Mesendoderm (in vitro differentiated cells): ENCODE measurements at regions not wholly inside any gene's neighbourhood (a gene's known extent, or its start where the extent isn't known, plus 50 kb on each side); places are given as distances from the start of the nearest gene placed in this dataset.

Experiments used
- DNase-seq: peaks from one replicate; pipeline ENCODE4 v3.0.0; 2013
- H2AK5ac ChIP-seq: 2 replicates; pipeline ENCODE4 v1.6.1; 2013; ENCODE audit warnings: low read length, inconsistent platforms
- H2BK120ac ChIP-seq: 2 replicates; pipeline ENCODE4 v1.6.1; 2013; ENCODE audit warnings: low read depth, mild to moderate bottlenecking, low read length, moderate library complexity, mixed read lengths
- H2BK15ac ChIP-seq: replicated peaks from 2 replicates; pipeline ENCODE4 v1.6.1; 2013; ENCODE audit warnings: low read depth, mild to moderate bottlenecking, moderate library complexity
- H2BK5ac ChIP-seq: 2 replicates; pipeline ENCODE4 v1.6.1; 2013; ENCODE audit warnings: low read length, inconsistent platforms
- H3K18ac ChIP-seq: 2 replicates; pipeline ENCODE4 v1.6.1; 2013; ENCODE audit warnings: mild to moderate bottlenecking, low read length, mixed read lengths
- H3K23ac ChIP-seq: one replicate; pipeline ENCODE4 v1.6.1; 2013; ENCODE audit warnings: low read length
- H3K27ac ChIP-seq: 2 replicates; pipeline ENCODE4 v1.5.1; 2013; ENCODE audit warnings: low read depth, mild to moderate bottlenecking, inconsistent platforms, low read length, moderate library complexity
- H3K27me3 ChIP-seq: 2 replicates; pipeline ENCODE4 v1.6.1; 2013; ENCODE audit warnings: low read length, control low read depth, mild to moderate bottlenecking, inconsistent platforms; ENCODE audit not compliant: insufficient read depth, poor library complexity
- H3K36me3 ChIP-seq: 2 replicates; pipeline ENCODE4 v1.6.1; 2013; ENCODE audit warnings: low read length, inconsistent platforms; ENCODE audit not compliant: control insufficient read depth, insufficient read depth
- H3K4ac ChIP-seq: one replicate; pipeline ENCODE4 v1.6.1; 2013; ENCODE audit warnings: low read depth, mild to moderate bottlenecking, low read length, moderate library complexity
- H3K4me1 ChIP-seq: 2 replicates; pipeline ENCODE4 v1.6.1; 2013; ENCODE audit warnings: low read depth, low read length, inconsistent platforms; ENCODE audit not compliant: control insufficient read depth
- H3K4me2 ChIP-seq: 2 replicates; pipeline ENCODE4 v1.6.1; 2013; ENCODE audit warnings: low read length
- H3K4me3 ChIP-seq: 2 replicates; pipeline ENCODE4 v1.5.1; 2013; ENCODE audit warnings: mild to moderate bottlenecking, low read length
- H3K56ac ChIP-seq: one replicate; pipeline ENCODE4 v1.6.1; 2013; ENCODE audit warnings: low read length
- H3K79me1 ChIP-seq: 2 replicates; pipeline ENCODE4 v1.6.1; 2013; ENCODE audit warnings: low read length, inconsistent platforms
- H3K79me2 ChIP-seq: 2 replicates; pipeline ENCODE4 v1.6.1; 2013; ENCODE audit warnings: mild to moderate bottlenecking, low read length; ENCODE audit not compliant: control insufficient read depth, insufficient read depth
- H3K9ac ChIP-seq: 2 replicates; pipeline ENCODE4 v1.6.1; 2013; ENCODE audit warnings: low read length, inconsistent platforms
- H4K5ac ChIP-seq: one replicate; pipeline ENCODE4 v1.6.1; 2013; ENCODE audit warnings: low read length
- H4K8ac ChIP-seq: one replicate; pipeline ENCODE4 v1.6.1; 2013; ENCODE audit warnings: low read depth, mild to moderate bottlenecking, control low read depth, low read length, moderate library complexity
- WGBS: extraction: QIAGEN DNeasy Blood & Tissue Kit; methylation state at CpG from one replicate; pipeline ENCODE4 v1.1.7; 2013; ENCODE audit warnings: low lambda C conversion rate, missing lambda C conversion rate; ENCODE audit not compliant: insufficient coverage; ENCODE audit errors: extremely low coverage; 5-methylcytosine and 5-hydroxymethylcytosine counted together

DNA sequence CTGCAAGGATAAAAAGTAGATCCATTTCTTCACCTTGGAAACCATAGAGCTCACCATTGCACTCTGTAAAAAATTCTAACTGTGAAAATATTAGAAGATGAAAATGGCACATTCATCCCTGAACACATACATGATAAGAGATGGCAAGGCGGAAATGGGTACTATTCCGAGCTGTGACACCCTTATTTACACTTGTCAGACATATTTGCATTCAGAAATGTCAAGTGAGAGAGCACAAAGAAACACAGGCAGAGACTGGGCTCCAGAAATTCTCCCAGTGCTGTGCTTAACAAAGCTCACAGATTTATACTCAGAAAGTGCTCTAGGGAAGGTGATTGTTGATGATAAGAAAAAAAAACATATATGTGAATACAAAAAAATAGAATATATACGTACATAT is 170.3 kb upstream of the PUM3 start:
- no peak overlapping the region for H2BK15ac ChIP-seq
- H3K9ac ChIP-seq = no peak overlapping the region
- H4K8ac ChIP-seq = no peak overlapping the region
- no peak overlapping the region for H3K27ac ChIP-seq
- no peaks in the 10 kb centered on the region for H3K79me2 ChIP-seq
- no peak overlapping the region for H3K4ac ChIP-seq
- DNase-seq = no peak
- no peak overlapping the region for H4K5ac ChIP-seq
- no peak overlapping the region for H3K4me3 ChIP-seq
- no peak overlapping the region for H3K56ac ChIP-seq
- no peak overlapping the region for H2AK5ac ChIP-seq
- H3K36me3 ChIP-seq = no peaks in the 10 kb centered on the region
- no peak overlapping the region for H3K4me2 ChIP-seq
- H2BK120ac ChIP-seq = no peak overlapping the region
- no CpG with 5 or more reads among the region's 3 CpGs for WGBS
- H3K27me3 ChIP-seq = no peaks in the 10 kb centered on the region
- no peaks in the 10 kb centered on the region for H3K79me1 ChIP-seq
- H3K18ac ChIP-seq = no peak overlapping the region
- H3K23ac ChIP-seq = no peak overlapping the region
- H2BK5ac ChIP-seq = no peak overlapping the region
- no peaks in the 10 kb centered on the region for H3K4me1 ChIP-seq

DNA sequence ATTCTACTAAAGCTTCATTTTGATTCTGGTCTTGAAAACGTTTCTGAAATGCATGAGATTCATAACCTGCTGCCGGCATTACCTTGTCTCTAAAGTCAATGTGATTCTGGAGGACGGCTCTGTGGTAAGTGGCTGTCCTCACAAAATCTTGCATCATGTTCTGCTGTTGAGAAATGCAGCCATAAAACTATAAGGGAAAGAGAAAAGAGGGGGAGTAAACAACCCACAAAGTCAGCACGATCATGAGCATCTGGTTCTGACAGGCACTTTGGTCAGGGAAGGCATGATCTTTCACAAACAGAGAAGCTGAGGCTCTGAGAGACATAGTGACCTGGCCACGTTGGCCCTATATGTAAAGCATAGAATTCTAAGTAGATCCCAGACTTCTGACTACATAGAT is 168.9 kb upstream of the PUM3 start:
- Histone ChIP-seq H3K18ac (no peak overlapping the region), H4K5ac (no peak overlapping the region), H3K4ac (no peak overlapping the region), H2AK5ac (no peak overlapping the region), H3K4me2 (no peak overlapping the region), H3K56ac (no peak overlapping the region), H3K79me2 (no peaks in the 10 kb centered on the region), H2BK5ac (no peak overlapping the region), H3K79me1 (no peaks in the 10 kb centered on the region), H2BK15ac (no peak overlapping the region), H3K9ac (no peak overlapping the region), H3K36me3 (no peaks in the 10 kb centered on the region), H3K27me3 (no peaks in the 10 kb centered on the region), H2BK120ac (no peak overlapping the region), H3K23ac (no peak overlapping the region), H3K27ac (no peak overlapping the region), H4K8ac (no peak overlapping the region), H3K4me3 (no peak overlapping the region), H3K4me1 (no peaks in the 10 kb centered on the region)
- no peak for DNase-seq
- WGBS = no CpG with 5 or more reads among the region's 5 CpGs

DNA sequence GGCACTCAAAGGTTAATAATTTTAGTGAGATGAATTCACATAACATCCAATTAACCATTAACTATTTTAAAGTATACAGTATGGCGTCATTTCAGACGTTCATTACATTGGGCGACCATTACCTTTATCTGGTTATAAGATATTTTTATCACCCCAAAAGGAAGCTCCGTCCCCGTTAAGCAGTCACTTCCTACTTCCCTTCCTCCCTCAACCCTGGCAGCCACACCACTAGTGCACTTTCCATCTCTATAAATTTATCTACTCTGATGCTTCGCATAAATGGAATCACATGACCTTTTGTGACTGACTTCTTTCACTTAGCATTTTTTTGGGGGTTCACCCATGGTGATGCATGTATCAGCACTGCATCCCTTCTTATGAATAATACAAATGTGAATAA is 168.3 kb upstream of the PUM3 start:
- no peak overlapping the region for H2BK15ac ChIP-seq
- no peak for DNase-seq
- H3K27ac ChIP-seq = no peak overlapping the region
- H3K79me1 ChIP-seq = no peaks in the 10 kb centered on the region
- no CpG with 5 or more reads among the region's 6 CpGs for WGBS
- H2BK120ac ChIP-seq = no peak overlapping the region
- no peaks in the 10 kb centered on the region for H3K36me3 ChIP-seq
- no peak overlapping the region for H4K5ac ChIP-seq
- no peaks in the 10 kb centered on the region for H3K79me2 ChIP-seq
- H4K8ac ChIP-seq = no peak overlapping the region
- H3K23ac ChIP-seq = no peak overlapping the region
- no peak overlapping the region for H3K4me2 ChIP-seq
- no peak overlapping the region for H3K9ac ChIP-seq
- H3K4me1 ChIP-seq = no peaks in the 10 kb centered on the region
- no peak overlapping the region for H2BK5ac ChIP-seq
- H2AK5ac ChIP-seq = no peak overlapping the region
- no peaks in the 10 kb centered on the region for H3K27me3 ChIP-seq
- no peak overlapping the region for H3K4ac ChIP-seq
- H3K56ac ChIP-seq = no peak overlapping the region
- no peak overlapping the region for H3K18ac ChIP-seq
- no peak overlapping the region for H3K4me3 ChIP-seq

DNA sequence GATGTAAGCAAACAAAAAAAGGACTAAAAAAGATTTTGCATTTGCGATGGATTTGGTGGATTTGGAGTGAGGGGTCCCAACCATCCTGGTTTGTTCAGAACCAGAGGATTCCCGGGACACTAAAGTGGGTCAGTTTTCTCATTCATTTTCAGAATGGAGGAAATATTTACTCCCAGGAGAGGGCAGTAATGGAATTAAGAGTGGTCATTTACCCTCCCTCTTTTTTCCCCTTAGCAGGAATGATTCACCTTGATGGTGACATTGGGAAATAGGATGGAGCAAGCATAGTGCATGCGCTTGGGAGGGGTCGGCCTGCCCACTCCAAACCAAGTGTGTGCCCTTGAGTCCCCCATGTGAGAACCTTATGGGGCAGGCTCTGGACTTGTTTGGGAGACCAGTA is 164.2 kb upstream of the PUM3 start:
- Histone ChIP-seq H3K36me3 (no peaks in the 10 kb centered on the region), H3K4me2 (no peak overlapping the region), H2BK120ac (no peak overlapping the region), H3K27ac (no peak overlapping the region), H3K56ac (no peak overlapping the region), H3K9ac (no peak overlapping the region), H3K4me3 (no peak overlapping the region), H3K4ac (no peak overlapping the region), H4K5ac (no peak overlapping the region), H3K4me1 (no peaks in the 10 kb centered on the region), H4K8ac (no peak overlapping the region), H2AK5ac (no peak overlapping the region), H3K79me2 (no peaks in the 10 kb centered on the region), H2BK5ac (no peak overlapping the region), H3K18ac (no peak overlapping the region), H2BK15ac (no peak overlapping the region), H3K23ac (no peak overlapping the region), H3K27me3 (no peaks in the 10 kb centered on the region), H3K79me1 (no peaks in the 10 kb centered on the region)
- no CpG with 5 or more reads among the region's 4 CpGs for WGBS
- DNase-seq = peak; percentile 50

DNA sequence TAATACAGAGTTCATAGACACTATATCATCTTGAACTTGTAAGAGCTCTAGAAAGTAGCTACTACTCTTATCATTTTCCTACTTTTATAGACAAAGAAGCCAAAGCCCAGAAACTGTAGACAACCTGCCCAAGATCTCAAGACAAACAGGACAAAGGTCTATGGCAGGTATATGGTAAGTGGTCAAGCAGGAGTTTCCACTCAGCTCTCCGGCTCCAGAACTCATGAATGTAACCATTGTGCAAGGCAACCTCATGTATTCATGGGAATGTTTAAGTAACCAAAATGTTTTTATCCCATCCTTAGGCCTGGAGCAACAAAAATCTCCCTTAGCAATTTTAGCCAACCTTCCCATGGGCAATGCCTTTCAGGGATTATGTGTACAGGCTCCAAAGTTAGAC is 163.4 kb upstream of the PUM3 start:
- H3K27ac ChIP-seq = no peak overlapping the region
- WGBS = no CpG with 5 or more reads among the region's 1 CpG
- H3K18ac ChIP-seq = no peak overlapping the region
- H3K79me2 ChIP-seq = no peaks in the 10 kb centered on the region
- H3K36me3 ChIP-seq = no peaks in the 10 kb centered on the region
- no peak overlapping the region for H3K4me3 ChIP-seq
- H2AK5ac ChIP-seq = no peak overlapping the region
- no peak overlapping the region for H4K5ac ChIP-seq
- no peaks in the 10 kb centered on the region for H3K79me1 ChIP-seq
- H3K23ac ChIP-seq = no peak overlapping the region
- no peak overlapping the region for H2BK120ac ChIP-seq
- no peaks in the 10 kb centered on the region for H3K27me3 ChIP-seq
- H2BK15ac ChIP-seq = no peak overlapping the region
- H3K56ac ChIP-seq = no peak overlapping the region
- H3K9ac ChIP-seq = no peak overlapping the region
- no peak overlapping the region for H2BK5ac ChIP-seq
- H3K4me1 ChIP-seq = no peaks in the 10 kb centered on the region
- no peak for DNase-seq
- no peak overlapping the region for H3K4ac ChIP-seq
- no peak overlapping the region for H4K8ac ChIP-seq
- no peak overlapping the region for H3K4me2 ChIP-seq

DNA sequence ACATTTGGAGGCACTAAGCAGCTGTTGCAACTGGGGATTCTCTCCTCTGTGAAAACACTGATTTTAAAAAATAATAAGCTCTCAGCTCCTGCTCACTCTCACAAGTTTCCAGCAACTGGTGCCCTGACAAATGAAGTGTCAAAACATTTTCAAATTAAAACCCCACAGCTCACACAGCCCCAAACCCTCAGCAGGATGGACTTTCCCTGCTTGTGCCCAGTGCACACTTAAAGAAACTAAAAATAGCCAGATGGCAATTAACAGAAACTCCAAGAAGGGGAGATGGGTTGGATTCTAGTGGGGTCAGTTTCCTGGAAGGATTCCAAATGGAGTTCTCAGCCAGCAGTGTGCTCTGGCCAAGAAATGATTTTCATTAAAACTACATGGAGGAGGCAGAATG is 163.0 kb upstream of the PUM3 start:
- H3K23ac ChIP-seq = no peak overlapping the region
- no peak overlapping the region for H3K27ac ChIP-seq
- no peak overlapping the region for H3K4me3 ChIP-seq
- no peak overlapping the region for H2BK5ac ChIP-seq
- H3K4ac ChIP-seq = no peak overlapping the region
- no peak overlapping the region for H3K18ac ChIP-seq
- no peaks in the 10 kb centered on the region for H3K79me1 ChIP-seq
- no peak overlapping the region for H2BK15ac ChIP-seq
- H3K4me2 ChIP-seq = no peak overlapping the region
- H4K8ac ChIP-seq = no peak overlapping the region
- H3K79me2 ChIP-seq = no peaks in the 10 kb centered on the region
- no peak for DNase-seq
- H3K36me3 ChIP-seq = no peaks in the 10 kb centered on the region
- no peak overlapping the region for H3K56ac ChIP-seq
- H3K9ac ChIP-seq = no peak overlapping the region
- no peak overlapping the region for H4K5ac ChIP-seq
- H3K4me1 ChIP-seq = no peaks in the 10 kb centered on the region
- no peak overlapping the region for H2AK5ac ChIP-seq
- no peak overlapping the region for H2BK120ac ChIP-seq
- no peaks in the 10 kb centered on the region for H3K27me3 ChIP-seq
